22Rv1 (cell line): ENCODE measurements at regions not wholly inside any gene's neighbourhood (a gene's known extent, or its start where the extent isn't known, plus 50 kb on each side); places are given as distances from the start of the nearest gene placed in this dataset.

Experiments
- H3K27ac ChIP-seq: fragments of 450-650 bp; 2 replicates; pipeline ENCODE4 v1.5.1; 2017
- CTCF ChIP-seq: fragments of 450-650 bp; IDR thresholded peaks from 2 replicates; pipeline ENCODE4 v1.5.1; 2017; ENCODE audit warnings: mild to moderate bottlenecking
- ZFX ChIP-seq: fragments of 450-650 bp; IDR thresholded peaks from 2 replicates; pipeline ENCODE4 v1.6.1; 2017; ENCODE audit warnings: antibody characterized with exemption, borderline replicate concordance

GRCh38 chr14:42884100-42884499, 1277.4 kb downstream of the LRFN5 start:
- H3K27ac ChIP-seq: no peak overlapping the region
- no peak for TF ChIP-seq CTCF
- no peak for TF ChIP-seq ZFX

GRCh38 chr14:42877716-42878115, 1271.0 kb downstream of the LRFN5 start:
- no peak for TF ChIP-seq CTCF
- TF ChIP-seq ZFX: no peak
- H3K27ac ChIP-seq: no peak overlapping the region

- no peak overlapping the region for H3K27ac ChIP-seq
- TF ChIP-seq ZFX (no peak), CTCF (no peak)
Observed at GRCh38 chr14:42872786-42873185, 1266.1 kb downstream of the LRFN5 start.

- H3K27ac ChIP-seq: no peak overlapping the region
- TF ChIP-seq CTCF (no peak), ZFX (no peak)
Observed at GRCh38 chr14:42869681-42870080, 1263.0 kb downstream of the LRFN5 start.

- TF ChIP-seq ZFX (no peak), CTCF (no peak)
Observed at GRCh38 chr14:42862114-42862513, 1255.4 kb downstream of the LRFN5 start.

GRCh38 chr14:42860371-42860770, 1253.7 kb downstream of the LRFN5 start:
- no peak overlapping the region for H3K27ac ChIP-seq
- TF ChIP-seq CTCF: no peak
- TF ChIP-seq ZFX: no peak

More at GRCh38 chr14:42862114-42862513, 1255.4 kb downstream of the LRFN5 start:
- H3K27ac ChIP-seq: no peak overlapping the region

GRCh38 chr14:42856106-42856505, 1249.4 kb downstream of the LRFN5 start:
- no peak overlapping the region for H3K27ac ChIP-seq
- TF ChIP-seq ZFX (no peak), CTCF (no peak)
